ENCODE measurements at regions not wholly inside any gene's neighbourhood (a gene's known extent, or its start where the extent isn't known, plus 50 kb on each side); places are given as distances from the start of the nearest gene placed in this dataset.

DNA sequence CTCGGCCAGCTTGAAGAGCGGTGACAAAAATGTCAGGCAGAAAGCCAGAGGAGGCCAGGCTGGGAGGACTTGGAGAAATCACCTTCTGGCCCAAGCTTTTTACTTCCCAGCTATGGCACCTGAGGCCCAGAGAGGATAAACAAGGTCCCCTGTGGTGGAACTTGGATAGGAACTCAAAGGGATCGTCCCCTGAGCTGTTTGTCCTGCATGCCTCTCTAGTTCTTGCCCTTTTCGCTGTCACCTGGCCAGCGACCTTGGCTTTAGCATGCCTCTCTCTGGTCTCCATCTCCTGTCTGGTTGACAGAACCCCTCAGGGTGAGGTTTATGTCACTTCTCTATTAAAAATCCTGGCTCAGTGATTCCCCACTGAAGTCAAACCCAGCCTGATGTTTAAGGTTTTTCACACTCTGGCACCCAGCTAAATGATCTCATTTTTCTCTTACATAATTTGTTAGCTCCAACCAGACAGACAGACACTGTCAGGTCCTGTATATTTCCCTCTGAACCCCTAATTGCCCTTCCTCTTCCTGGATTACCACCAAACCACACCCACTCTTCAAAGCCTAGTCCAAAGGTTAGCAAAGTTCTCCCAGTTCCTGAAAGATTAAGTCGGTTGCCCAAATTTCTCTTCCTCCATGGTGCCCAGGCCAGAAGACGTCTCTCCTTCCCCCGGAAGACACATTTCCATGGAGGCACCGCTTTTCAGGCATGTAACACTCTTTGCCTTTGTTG lies 169.1 kb downstream of the FAM43A start:
- DNase-seq = peak in 2 of 3 donors; percentile 48 to 69

DNA sequence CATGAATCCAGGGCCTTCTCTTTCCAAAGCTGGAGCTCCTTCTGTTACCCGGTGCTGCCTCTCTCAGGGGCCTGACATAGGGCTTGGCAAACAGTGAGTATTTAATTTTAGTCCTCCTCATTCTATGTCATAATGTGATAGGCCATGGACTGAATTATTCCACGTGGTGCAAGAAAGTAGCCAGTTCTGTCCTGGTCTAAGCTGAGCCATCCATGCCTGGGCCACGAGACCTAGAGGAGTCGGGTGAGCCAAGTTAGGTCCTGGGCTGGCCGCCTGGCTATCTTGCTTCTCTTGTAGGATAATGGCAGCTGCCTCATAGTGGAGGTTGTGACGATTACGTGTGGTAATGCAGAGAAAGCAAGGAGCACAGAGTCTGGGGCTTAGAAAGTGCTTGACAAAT lies 170.6 kb downstream of the FAM43A start:
- ATAC-seq = no peak

More for the DNA sequence above, 169.1 kb downstream of the FAM43A start:
- intact Hi-C loops (cut with DNase I, micrococcal nuclease) = no loop called here
- TF ChIP-seq, protein P1, sequence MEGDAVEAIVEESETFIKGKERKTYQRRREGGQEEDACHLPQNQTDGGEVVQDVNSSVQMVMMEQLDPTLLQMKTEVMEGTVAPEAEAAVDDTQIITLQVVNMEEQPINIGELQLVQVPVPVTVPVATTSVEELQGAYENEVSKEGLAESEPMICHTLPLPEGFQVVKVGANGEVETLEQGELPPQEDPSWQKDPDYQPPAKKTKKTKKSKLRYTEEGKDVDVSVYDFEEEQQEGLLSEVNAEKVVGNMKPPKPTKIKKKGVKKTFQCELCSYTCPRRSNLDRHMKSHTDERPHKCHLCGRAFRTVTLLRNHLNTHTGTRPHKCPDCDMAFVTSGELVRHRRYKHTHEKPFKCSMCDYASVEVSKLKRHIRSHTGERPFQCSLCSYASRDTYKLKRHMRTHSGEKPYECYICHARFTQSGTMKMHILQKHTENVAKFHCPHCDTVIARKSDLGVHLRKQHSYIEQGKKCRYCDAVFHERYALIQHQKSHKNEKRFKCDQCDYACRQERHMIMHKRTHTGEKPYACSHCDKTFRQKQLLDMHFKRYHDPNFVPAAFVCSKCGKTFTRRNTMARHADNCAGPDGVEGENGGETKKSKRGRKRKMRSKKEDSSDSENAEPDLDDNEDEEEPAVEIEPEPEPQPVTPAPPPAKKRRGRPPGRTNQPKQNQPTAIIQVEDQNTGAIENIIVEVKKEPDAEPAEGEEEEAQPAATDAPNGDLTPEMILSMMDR (IDR thresholded peaks at IDR 0.05) = no peak
- Histone ChIP-seq H3K9me3 (no peaks in the 10 kb centered on the region), H3K36me3 (ENCODE audit: low read depth) (no peaks in the 10 kb centered on the region), H3K4me1 (ENCODE audit: low read depth) (peaks cover 7% of the 10 kb centered on the region), H3K4me3 (no peak overlapping the region)
- peak; percentile 96 for ATAC-seq

DNA sequence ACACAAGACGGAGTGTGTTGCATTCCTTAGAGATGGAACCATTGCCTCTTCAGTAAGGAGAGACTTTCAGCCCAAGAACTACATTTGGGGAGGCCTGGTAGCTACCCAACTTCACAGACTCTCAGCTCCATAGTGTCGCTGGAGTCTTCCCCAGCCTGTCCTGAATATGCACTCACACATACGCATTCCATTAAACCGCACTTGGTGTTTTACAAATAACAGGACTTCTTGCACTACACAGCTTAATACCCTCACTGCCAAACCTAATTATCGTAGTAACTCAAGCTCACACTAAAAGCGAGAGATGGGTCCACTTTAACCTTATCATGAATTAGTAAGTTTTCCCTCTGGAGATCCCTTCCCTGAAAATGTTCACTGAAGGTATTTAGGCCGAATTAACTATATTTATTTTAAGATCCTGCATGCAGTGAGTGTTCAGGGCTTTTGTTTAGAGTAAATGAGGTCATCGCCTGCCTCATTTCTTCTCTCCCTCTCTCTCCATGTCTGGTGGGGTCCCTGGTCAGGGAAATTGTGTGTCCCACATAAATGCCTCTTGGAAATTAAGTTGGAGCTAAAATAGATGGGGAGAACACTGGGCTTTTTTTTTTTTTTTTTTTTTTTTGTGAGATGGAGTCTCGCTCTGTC lies 171.9 kb downstream of the FAM43A start:
- no peaks in the 10 kb centered on the region for H3K9me3 ChIP-seq
- TF ChIP-seq, protein P1 (IDR thresholded peaks at IDR 0.05) = no peak
- DNase-seq (no peak), ATAC-seq (no peak)
- intact Hi-C loops (cut with DNase I, micrococcal nuclease) = no loop called here
- H3K4me3 ChIP-seq = no peak overlapping the region
- H3K36me3 ChIP-seq (ENCODE audit: low read depth) = no peaks in the 10 kb centered on the region
- peaks cover 7% of the 10 kb centered on the region for H3K4me1 ChIP-seq (ENCODE audit: low read depth)

More for the DNA sequence above, 170.6 kb downstream of the FAM43A start:
- Histone ChIP-seq H3K9me3 (no peaks in the 10 kb centered on the region), H3K4me3 (no peak overlapping the region), H3K36me3 (ENCODE audit: low read depth) (no peaks in the 10 kb centered on the region), H3K4me1 (ENCODE audit: low read depth) (peaks cover 7% of the 10 kb centered on the region)
- no peak for DNase-seq
- TF ChIP-seq, protein P1 (IDR thresholded peaks at IDR 0.05) = no peak
- intact Hi-C loops (cut with DNase I, micrococcal nuclease) = no loop called here

DNA sequence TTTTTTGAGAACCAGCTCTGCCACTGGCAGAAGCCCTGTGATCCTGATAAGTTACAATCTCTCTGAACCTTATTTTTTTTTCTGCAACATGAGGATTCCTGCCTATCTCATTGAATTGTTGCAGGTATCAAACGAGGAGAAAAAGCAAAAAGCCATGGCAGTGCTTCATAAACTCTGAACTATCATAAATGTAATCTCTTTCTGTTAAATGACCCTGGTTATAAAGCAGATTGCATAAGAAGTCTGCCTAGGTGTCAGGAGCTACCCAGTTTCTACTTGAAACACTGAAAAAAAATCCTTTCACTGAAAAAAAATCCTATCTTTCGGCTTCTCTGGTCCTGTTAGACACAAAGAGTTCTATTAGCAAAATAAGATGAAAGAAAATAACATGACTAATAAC lies 172.7 kb downstream of the FAM43A start:
- ATAC-seq (no peak), DNase-seq (no peak)
- no peaks in the 10 kb centered on the region for H3K9me3 ChIP-seq
- TF ChIP-seq, protein P1 (IDR thresholded peaks at IDR 0.05) = no peak
- intact Hi-C loops (cut with DNase I, micrococcal nuclease) = no loop called here
- H3K4me1 ChIP-seq (ENCODE audit: low read depth) = peaks cover 7% of the 10 kb centered on the region
- no peak overlapping the region for H3K4me3 ChIP-seq
- no peaks in the 10 kb centered on the region for H3K36me3 ChIP-seq (ENCODE audit: low read depth)

DNA sequence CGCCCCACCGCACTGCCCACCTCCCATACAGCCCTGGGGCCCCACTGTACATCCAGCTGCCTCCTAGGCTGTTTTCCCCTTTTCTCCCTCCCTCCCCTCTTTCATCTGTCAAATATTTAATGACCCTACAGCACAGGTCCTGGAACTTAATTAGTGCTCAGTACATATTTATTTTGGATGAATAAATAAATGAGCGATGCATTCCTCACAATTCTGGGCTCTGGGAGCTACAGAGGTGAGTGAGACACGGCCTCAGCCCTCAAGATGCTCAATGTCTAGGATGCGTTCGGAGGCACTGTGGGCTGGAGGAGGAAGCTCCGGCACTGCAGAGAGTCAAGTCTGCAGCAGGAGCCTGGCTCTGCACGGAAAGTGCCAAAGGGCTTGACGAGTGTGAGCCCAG lies 175.0 kb downstream of the FAM43A start:
- ATAC-seq = no peak
- DNase-seq = no peak
- H3K9me3 ChIP-seq = no peaks in the 10 kb centered on the region

More for the DNA sequence above, 175.0 kb downstream of the FAM43A start:
- intact Hi-C loops (cut with DNase I, micrococcal nuclease) = no loop called here
- TF ChIP-seq, protein P1 (IDR thresholded peaks at IDR 0.05) = no peak
- Histone ChIP-seq H3K4me1 (ENCODE audit: low read depth) (no peaks in the 10 kb centered on the region), H3K4me3 (no peak overlapping the region), H3K36me3 (ENCODE audit: low read depth) (no peaks in the 10 kb centered on the region)
